Brain microvascular endothelial cell (primary cell): ENCODE measurements at regions not wholly inside any gene's neighbourhood (a gene's known extent, or its start where the extent isn't known, plus 50 kb on each side); places are given as distances from the start of the nearest gene placed in this dataset.
A peak's percentile ranks its signal among the peaks of the same experiment; 100 is the strongest.

Source experiments
- DNase-seq: peaks from one replicate; pipeline ENCODE4 v3.0.0-alpha.2; 2020
- H3K27ac ChIP-seq: fragments of 250-450 bp; sonication (Bioruptor Pico); 2 replicates; pipeline ENCODE4 v1.5.1; 2020; ENCODE audit warnings: mild to moderate bottlenecking, moderate library complexity
- H3K27me3 ChIP-seq: fragments of 250-450 bp; sonication (Bioruptor Pico); replicated peaks from 2 replicates; pipeline ENCODE4 v1.5.1; 2020; ENCODE audit warnings: mild to moderate bottlenecking
- H3K36me3 ChIP-seq: fragments of 250-450 bp; sonication (Bioruptor Pico); replicated peaks from 2 replicates; pipeline ENCODE4 v1.5.1; 2020; ENCODE audit warnings: mild to moderate bottlenecking
- H3K4me3 ChIP-seq: 2 replicates; pipeline ENCODE4 v1.5.1; 2011; ENCODE audit warnings: low read depth, mild to moderate bottlenecking, control low read depth, low read length, moderate library complexity
- CTCF ChIP-seq: IDR thresholded peaks from 2 replicates; pipeline ENCODE4 v1.5.1; 2011; ENCODE audit warnings: low read depth, mild to moderate bottlenecking, moderate library complexity, low read length, control low read depth, inconsistent platforms; ENCODE audit errors: missing control alignments
- in situ Hi-C: cut with HindIII; loops from 2 replicates; pipeline ENCODE4 v1.10.0; 2017; ENCODE audit warnings: low sequenced_read_pairs, low pct_ligation_motif_present

GRCh38 chr4:15250021-15250441 lies 177.8 kb upstream of the C1QTNF7 start:
- H3K36me3 ChIP-seq: no peaks in the 10 kb centered on the region
- TF ChIP-seq CTCF: no peak
- no peak for DNase-seq
- no peak overlapping the region for H3K4me3 ChIP-seq
- no peaks in the 10 kb centered on the region for H3K27me3 ChIP-seq
- in situ Hi-C loops: no loop called here
- H3K27ac ChIP-seq: no peak overlapping the region

- H3K27me3 ChIP-seq: no peaks in the 10 kb centered on the region
- H3K36me3 ChIP-seq: no peaks in the 10 kb centered on the region
- H3K27ac ChIP-seq: no peak overlapping the region
- H3K4me3 ChIP-seq: no peak overlapping the region
- TF ChIP-seq CTCF: no peak
- in situ Hi-C loops: no loop called here
- DNase-seq: no peak
Observed at GRCh38 chr4:15253349-15253748, 174.5 kb upstream of the C1QTNF7 start.

GRCh38 chr4:15254236-15254880 lies 173.5 kb upstream of the C1QTNF7 start:
- in situ Hi-C loops: no loop called here
- no peak for DNase-seq
- Histone ChIP-seq H3K36me3 (no peaks in the 10 kb centered on the region), H3K4me3 (no peak overlapping the region), H3K27ac (no peak overlapping the region), H3K27me3 (no peaks in the 10 kb centered on the region)
- TF ChIP-seq CTCF: no peak

- in situ Hi-C loops: no loop called here
- H3K4me3 ChIP-seq: no peak overlapping the region
- no peak for DNase-seq
- no peak overlapping the region for H3K27ac ChIP-seq
- no peak for TF ChIP-seq CTCF
- H3K36me3 ChIP-seq: no peaks in the 10 kb centered on the region
- no peaks in the 10 kb centered on the region for H3K27me3 ChIP-seq
Observed at GRCh38 chr4:15255537-15255936, 172.3 kb upstream of the C1QTNF7 start.

GRCh38 chr4:15260758-15261157 lies 167.1 kb upstream of the C1QTNF7 start:
- H3K36me3 ChIP-seq: no peaks in the 10 kb centered on the region
- no peaks in the 10 kb centered on the region for H3K27me3 ChIP-seq
- no peak overlapping the region for H3K4me3 ChIP-seq
- DNase-seq: no peak
- TF ChIP-seq CTCF: no peak
- in situ Hi-C loops: no loop called here
- H3K27ac ChIP-seq: no peak overlapping the region

- no peak overlapping the region for H3K27ac ChIP-seq
- in situ Hi-C loops: no loop called here
- H3K4me3 ChIP-seq: no peak overlapping the region
- peak; percentile 38 for DNase-seq
- no peaks in the 10 kb centered on the region for H3K36me3 ChIP-seq
- no peaks in the 10 kb centered on the region for H3K27me3 ChIP-seq
- TF ChIP-seq CTCF: no peak
Observed at GRCh38 chr4:15262396-15262795, 165.4 kb upstream of the C1QTNF7 start.
